ENCODE measurements at regions not wholly inside any gene's neighbourhood (a gene's known extent, or its start where the extent isn't known, plus 50 kb on each side); places are given as distances from the start of the nearest gene placed in this dataset.

DNA sequence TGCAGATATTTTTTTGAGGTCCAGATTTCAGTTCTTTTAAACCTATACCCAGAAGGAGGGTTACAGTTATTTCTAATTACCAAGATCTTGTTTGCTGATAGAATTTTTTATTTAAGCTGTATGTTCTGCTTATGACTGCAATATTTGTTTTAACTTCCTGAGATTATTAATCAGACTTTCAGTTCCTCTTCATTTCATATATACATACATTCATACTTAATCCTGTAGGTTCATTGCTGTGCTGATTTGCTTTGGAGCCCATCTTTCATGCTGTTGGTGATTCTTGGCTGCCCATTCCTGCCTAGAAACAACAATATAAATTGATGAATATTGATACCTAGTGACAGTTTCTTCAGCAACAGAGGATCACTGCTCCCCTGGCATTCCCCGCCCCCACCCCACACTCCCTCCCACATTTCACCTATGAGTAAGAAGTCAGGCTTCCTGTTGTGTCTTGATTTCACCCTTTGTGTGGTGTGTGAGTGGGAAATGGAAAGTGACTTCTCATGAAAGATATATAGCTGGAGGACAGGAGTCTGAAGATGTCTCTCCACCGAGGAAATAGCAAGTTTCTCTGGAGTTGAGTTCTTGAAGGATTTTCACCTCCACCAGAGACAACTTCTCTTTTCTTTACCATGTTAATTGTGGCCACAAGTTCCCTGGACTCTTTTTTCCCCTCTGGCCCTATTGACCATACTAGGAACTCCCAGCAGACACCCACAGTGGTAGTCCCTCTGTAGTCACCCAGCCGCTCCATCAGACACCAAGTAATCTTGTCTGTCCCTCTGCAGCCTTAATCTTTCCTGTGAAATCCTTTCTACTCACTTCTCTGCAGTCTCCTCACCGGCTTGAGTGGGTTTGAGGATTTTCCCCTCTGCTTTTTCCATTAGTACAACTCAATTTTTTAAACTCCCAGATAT lies 118.4 kb downstream of the ASB9 start:
- TF ChIP-seq HNRNPUL1 (IDR thresholded peaks at IDR 0.05; ENCODE audit: low read depth, low read length) (no peak), TCF12 (IDR thresholded peaks at IDR 0.05) (no peak), TCF12 (CRISPR knock-in tag; IDR thresholded peaks at IDR 0.05) (no peak), MEIS1 (CRISPR knock-in tag; IDR thresholded peaks at IDR 0.05; ENCODE audit: borderline replicate concordance) (no peak), MATR3 (CRISPR knock-in tag; IDR thresholded peaks at IDR 0.05) (no peak), SRSF1 (optimal IDR thresholded peaks at IDR 0.05; ENCODE audit: low read depth, low read length) (no peak)

Data from HepG2 (cell line).